ENCODE measurements at regions not wholly inside any gene's neighbourhood (a gene's known extent, or its start where the extent isn't known, plus 50 kb on each side); places are given as distances from the start of the nearest gene placed in this dataset.
"Not testable (repeated sequence)": the region's sequence is repeated elsewhere in the genome, so short reads cannot be mapped to it uniquely, and the experiment has no call there.

- H3K27me3 ChIP-seq; H3K4me1 ChIP-seq (replicated peaks in 1 of 2); intact Hi-C loops (cut with DNase I); H3K27ac ChIP-seq; H3K4me3 ChIP-seq; H3K36me3 ChIP-seq (replicated peaks in 1 of 2); DNase-seq; H3K9me3 ChIP-seq (replicated peaks in 1 of 3): not testable (repeated sequence)
- WGBS, 4 donors = 56 to 74% (median 70%) methylated on average over 4 of the region's 4 CpGs
These were observed 54.8 kb upstream of the ZNF717 start for GRCh38 chr3:75840160-75840559.

GRCh38 chr3:75850301-75851008 is 65.1 kb upstream of the ZNF717 start:
- H3K4me1 ChIP-seq (replicated peaks in 1 of 2); H3K27me3 ChIP-seq; DNase-seq; H3K9me3 ChIP-seq (replicated peaks in 1 of 3); H3K27ac ChIP-seq; intact Hi-C loops (cut with DNase I); H3K4me3 ChIP-seq; H3K36me3 ChIP-seq (replicated peaks in 1 of 2): not testable (repeated sequence)
- 63 to 71% (median 68%) methylated on average over 19 to 22 of the region's 22 CpGs for WGBS, 4 donors

GRCh38 chr3:75863130-75863529 is 77.8 kb upstream of the ZNF717 start:
- intact Hi-C loops (cut with DNase I) = no loop called here
- Histone ChIP-seq H3K4me1 (replicated peaks in 1 of 2) (no peaks in the 10 kb centered on the region), H3K9me3 (replicated peaks in 1 of 3) (no peaks in the 10 kb centered on the region), H3K27me3 (no peaks in the 10 kb centered on the region), H3K36me3 (replicated peaks in 1 of 2) (no peaks in the 10 kb centered on the region), H3K27ac (no peak overlapping the region), H3K4me3 (no peak overlapping the region)
- no peak for DNase-seq
- 63 to 90% (median 77%) methylated on average over 1 of the region's 1 CpG for WGBS, 4 donors
- TF ChIP-seq POLR2A (IDR thresholded peaks at IDR 0.05) = no peak
- TF ChIP-seq, protein P1, sequence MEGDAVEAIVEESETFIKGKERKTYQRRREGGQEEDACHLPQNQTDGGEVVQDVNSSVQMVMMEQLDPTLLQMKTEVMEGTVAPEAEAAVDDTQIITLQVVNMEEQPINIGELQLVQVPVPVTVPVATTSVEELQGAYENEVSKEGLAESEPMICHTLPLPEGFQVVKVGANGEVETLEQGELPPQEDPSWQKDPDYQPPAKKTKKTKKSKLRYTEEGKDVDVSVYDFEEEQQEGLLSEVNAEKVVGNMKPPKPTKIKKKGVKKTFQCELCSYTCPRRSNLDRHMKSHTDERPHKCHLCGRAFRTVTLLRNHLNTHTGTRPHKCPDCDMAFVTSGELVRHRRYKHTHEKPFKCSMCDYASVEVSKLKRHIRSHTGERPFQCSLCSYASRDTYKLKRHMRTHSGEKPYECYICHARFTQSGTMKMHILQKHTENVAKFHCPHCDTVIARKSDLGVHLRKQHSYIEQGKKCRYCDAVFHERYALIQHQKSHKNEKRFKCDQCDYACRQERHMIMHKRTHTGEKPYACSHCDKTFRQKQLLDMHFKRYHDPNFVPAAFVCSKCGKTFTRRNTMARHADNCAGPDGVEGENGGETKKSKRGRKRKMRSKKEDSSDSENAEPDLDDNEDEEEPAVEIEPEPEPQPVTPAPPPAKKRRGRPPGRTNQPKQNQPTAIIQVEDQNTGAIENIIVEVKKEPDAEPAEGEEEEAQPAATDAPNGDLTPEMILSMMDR (IDR thresholded peaks at IDR 0.05) = no peak

DNA sequence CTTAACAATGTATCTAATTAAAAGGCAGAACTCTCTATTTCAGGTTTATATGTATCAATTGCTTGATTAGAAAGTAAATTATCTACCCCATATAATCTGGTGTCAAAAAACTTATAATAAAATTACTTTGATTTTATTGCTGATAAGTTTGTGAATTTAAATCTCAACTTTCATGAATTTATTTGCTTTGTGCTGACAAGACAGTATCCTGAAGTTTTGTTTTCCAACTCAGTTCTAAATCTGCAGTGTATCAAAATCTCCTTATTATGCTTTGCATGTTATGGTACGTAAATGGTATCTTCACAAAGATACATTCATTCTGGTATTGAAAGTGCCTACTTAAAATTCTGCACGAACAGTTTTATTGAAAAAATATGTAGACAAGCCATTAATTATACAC is 78.5 kb upstream of the ZNF717 start:
- no peaks in the 10 kb centered on the region for H3K9me3 ChIP-seq (replicated peaks in 1 of 3)
- no peaks in the 10 kb centered on the region for H3K27me3 ChIP-seq
- H3K4me3 ChIP-seq = no peak overlapping the region
- intact Hi-C loops (cut with DNase I) = no loop called here
- no peaks in the 10 kb centered on the region for H3K36me3 ChIP-seq (replicated peaks in 1 of 2)
- H3K4me1 ChIP-seq (replicated peaks in 1 of 2) = no peaks in the 10 kb centered on the region
- no peak for DNase-seq
- no peak for TF ChIP-seq POLR2A (IDR thresholded peaks at IDR 0.05)
- TF ChIP-seq, protein P1 (IDR thresholded peaks at IDR 0.05) = no peak
- WGBS, 4 donors = 29 to 57% (median 43%) methylated on average over 2 of the region's 2 CpGs
- no peak overlapping the region for H3K27ac ChIP-seq

GRCh38 chr3:75883719-75884118 is 98.4 kb upstream of the ZNF717 start:
- H3K36me3 ChIP-seq (replicated peaks in 1 of 2); H3K4me1 ChIP-seq (replicated peaks in 1 of 2); DNase-seq; H3K4me3 ChIP-seq; H3K27ac ChIP-seq; H3K27me3 ChIP-seq; H3K9me3 ChIP-seq (replicated peaks in 1 of 3); intact Hi-C loops (cut with DNase I): not testable (repeated sequence)
- WGBS, 4 donors = 65 to 72% (median 68%) methylated on average over 5 of the region's 5 CpGs

DNA sequence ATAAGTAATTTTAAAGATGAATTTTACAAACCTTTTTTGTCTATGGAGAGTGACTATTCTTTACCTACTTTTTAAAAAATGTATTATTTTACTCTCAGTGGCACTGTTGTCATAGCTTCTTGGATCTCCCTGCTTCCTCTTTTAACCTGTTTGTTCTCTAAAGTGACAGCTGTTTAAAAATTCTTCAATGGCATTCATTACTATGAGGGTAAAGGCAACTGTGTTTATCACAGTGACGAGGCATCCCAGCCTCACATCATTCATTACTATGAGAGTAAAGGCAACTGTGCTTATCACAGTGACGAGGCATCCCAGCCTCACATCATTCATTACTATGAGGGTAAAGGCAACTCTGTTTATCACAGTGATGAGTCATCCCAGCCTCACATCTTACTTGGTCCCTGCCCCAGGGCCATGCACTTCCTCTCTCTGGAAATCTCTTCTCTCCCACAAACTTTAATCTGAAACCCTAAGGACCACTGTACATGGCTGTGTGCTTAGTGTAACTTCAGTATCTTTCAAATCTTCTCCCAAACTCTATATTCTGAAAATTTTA is 101.7 kb upstream of the ZNF717 start:
- intact Hi-C loops (cut with DNase I) = no loop called here
- WGBS, 4 donors = 45 to 62% (median 57%) methylated on average over 2 of the region's 2 CpGs

More for the DNA sequence above, 101.7 kb upstream of the ZNF717 start:
- Histone ChIP-seq H3K9me3 (replicated peaks in 1 of 3) (no peaks in the 10 kb centered on the region), H3K4me3 (no peak overlapping the region), H3K27me3 (no peaks in the 10 kb centered on the region), H3K27ac (no peak overlapping the region), H3K36me3 (replicated peaks in 1 of 2) (no peaks in the 10 kb centered on the region), H3K4me1 (replicated peaks in 1 of 2) (no peaks in the 10 kb centered on the region)
- TF ChIP-seq, protein P1 (IDR thresholded peaks at IDR 0.05) = no peak
- no peak for TF ChIP-seq POLR2A (IDR thresholded peaks at IDR 0.05)
- no peak for DNase-seq
